PC-3 (cell line): ENCODE measurements at regions not wholly inside any gene's neighbourhood (a gene's known extent, or its start where the extent isn't known, plus 50 kb on each side); places are given as distances from the start of the nearest gene placed in this dataset.

Source experiments
- ATAC-seq: fragments of 200-7000 bp; cut with Tn5 transposase; 2 replicates; pipeline ENCODE4 v1.9.1; 2020; ENCODE audit warnings: mild to moderate bottlenecking, moderate library complexity
- BruUV-seq: library from RNA; stranded (reverse); fragments of 400-500 nt; replicated peaks from 2 replicates; lab custom pipeline; 2021; lab: Mats Ljungman, UMichigan
- CTCF ChIA-PET: fragments of 300-600 bp; sonication (Branson Sonifier 250); formaldehyde crosslinking; loops from one replicate; lab custom pipeline; 2022; ENCODE audit warnings: antibody characterized with exemption; lab: Charles Lee
- POLR2A ChIA-PET: fragments of 300-600 bp; sonication (Branson Sonifier 250); formaldehyde crosslinking; loops from one replicate; lab custom pipeline; 2022; ENCODE audit warnings: antibody characterized with exemption; ENCODE audit not compliant: unreplicated experiment; lab: Charles Lee
- DNase-seq: peaks from one replicate; pipeline ENCODE4 v3.0.0-alpha.2; 2015
- H2AFZ ChIP-seq: fragments of 300-600 bp; sonication (generic); 2 replicates; pipeline ENCODE4 v1.6.0; 2016; ENCODE audit warnings: antibody characterized with exemption, low read length
- H3F3A ChIP-seq: fragments of 300-600 bp; sonication (generic); one replicate; pipeline ENCODE4 v1.6.0; 2017; ENCODE audit warnings: antibody characterized with exemption, low read length, control low read depth, mild to moderate bottlenecking; ENCODE audit not compliant: unreplicated experiment
- H3K27ac ChIP-seq: fragments of 300-600 bp; sonication (generic); 2 replicates; pipeline ENCODE4 v1.5.1; 2016; ENCODE audit warnings: mild to moderate bottlenecking, low read length
- H3K27me3 ChIP-seq: fragments of 300-600 bp; sonication (generic); 2 replicates; pipeline ENCODE4 v1.6.1; 2016; ENCODE audit warnings: low read length, mixed read lengths
- H3K36me3 ChIP-seq: fragments of 300-600 bp; sonication (generic); 2 replicates; pipeline ENCODE4 v1.6.1; 2016; ENCODE audit warnings: low read depth, mixed run types, low read length, mixed read lengths
- H3K4me1 ChIP-seq: fragments of 300-600 bp; sonication (generic); 2 replicates; pipeline ENCODE4 v1.5.1; 2016; ENCODE audit warnings: low read length; ENCODE audit not compliant: insufficient read depth
- H3K4me2 ChIP-seq: fragments of 300-600 bp; sonication (generic); 2 replicates; pipeline ENCODE4 v1.6.0; 2016; ENCODE audit warnings: low read length
- H3K4me3 ChIP-seq: fragments of 300-600 bp; sonication (generic); 2 replicates; pipeline ENCODE4 v1.5.1; 2016; ENCODE audit warnings: mild to moderate bottlenecking, low read length, mixed read lengths
- H3K79me2 ChIP-seq: fragments of 300-600 bp; sonication (generic); 2 replicates; pipeline ENCODE4 v1.6.1; 2017; ENCODE audit warnings: low read length, mixed read lengths
- H3K9ac ChIP-seq: fragments of 300-600 bp; sonication (generic); 2 replicates; pipeline ENCODE4 v1.6.0; 2016; ENCODE audit warnings: mild to moderate bottlenecking, low read length
- H3K9me2 ChIP-seq: fragments of 300-600 bp; sonication (generic); replicated peaks from 2 replicates; pipeline ENCODE4 v1.6.1; 2016; ENCODE audit warnings: mixed run types, low read length, mixed read lengths
- H3K9me3 ChIP-seq: fragments of 300-600 bp; sonication (generic); 2 replicates; pipeline ENCODE4 v1.6.1; 2016; ENCODE audit warnings: low read length, mixed read lengths
- H4K20me1 ChIP-seq: fragments of 300-600 bp; sonication (generic); 2 replicates; pipeline ENCODE4 v1.6.1; 2016; ENCODE audit warnings: low read length, mixed read lengths
- CTCF ChIP-seq: fragments of 300-600 bp; sonication (generic); conservative IDR thresholded peaks from 2 replicates; pipeline ENCODE4 v1.5.1; 2017; ENCODE audit warnings: antibody characterized with exemption, low read depth, mild to moderate bottlenecking, low read length
- EZH2 ChIP-seq: fragments of 300-600 bp; sonication (generic); IDR thresholded peaks from one replicate; pipeline ENCODE4 v1.6.1; 2017; ENCODE audit warnings: antibody characterized with exemption, mild to moderate bottlenecking, low read length; ENCODE audit not compliant: unreplicated experiment
- EZH2phosphoT487 ChIP-seq: fragments of 300-600 bp; sonication (generic); IDR thresholded peaks from 2 replicates; pipeline ENCODE4 v1.6.1; 2018; ENCODE audit warnings: mild to moderate bottlenecking, antibody characterized with exemption, low read length, borderline replicate concordance
- intact Hi-C: fragments of 100-400 bp; cut with micrococcal nuclease; formaldehyde crosslinking; loops from 2 replicates; pipeline ENCODE4 v1.9.0; 2023

- intact Hi-C loops, result no loop called here
- H3K27me3 ChIP-seq, result peaks cover 24% of the 10 kb centered on the region
- no peak overlapping the region for H3K9ac ChIP-seq
- TF ChIP-seq EZH2 (no peak), EZH2phosphoT487 (no peak), CTCF (no peak)
- H3K4me1 ChIP-seq, result no peaks in the 10 kb centered on the region
- H3K27ac ChIP-seq, result no peak overlapping the region
- POLR2A ChIA-PET, result no interaction called here
- DNase-seq, result no peak
- CTCF ChIA-PET, result no interaction called here
- ATAC-seq, result no peak
- H3K4me2 ChIP-seq, result no peak overlapping the region
- H3K36me3 ChIP-seq, result no peaks in the 10 kb centered on the region
- no peaks in the 10 kb centered on the region for H3K9me2 ChIP-seq
- no peaks in the 10 kb centered on the region for H4K20me1 ChIP-seq
- H3K79me2 ChIP-seq, result no peaks in the 10 kb centered on the region
- no TSS peak for BruUV-seq
- H3K9me3 ChIP-seq, result no peaks in the 10 kb centered on the region
- H3F3A ChIP-seq, result no peaks in the 10 kb centered on the region
- H2AFZ ChIP-seq, result no peak overlapping the region
- H3K4me3 ChIP-seq, result no peak overlapping the region
Measured at GRCh38 chr22:22813126-22814075, 74.2 kb upstream of the IGLL5 start.

GRCh38 chr22:22814666-22815396 is 72.8 kb upstream of the IGLL5 start:
- TF ChIP-seq CTCF (no peak), EZH2phosphoT487 (no peak), EZH2 (no peak)
- H3K79me2 ChIP-seq, result no peaks in the 10 kb centered on the region
- no peaks in the 10 kb centered on the region for H3K36me3 ChIP-seq
- H3K4me3 ChIP-seq, result no peak overlapping the region
- H2AFZ ChIP-seq, result no peak overlapping the region
- peaks cover 11% of the 10 kb centered on the region for H3K27me3 ChIP-seq
- no peaks in the 10 kb centered on the region for H3K9me2 ChIP-seq
- ChIA-PET POLR2A (no interaction called here), CTCF (no interaction called here)
- no peaks in the 10 kb centered on the region for H3K9me3 ChIP-seq
- BruUV-seq, result no TSS peak
- H3K27ac ChIP-seq, result no peak overlapping the region
- H3K4me2 ChIP-seq, result no peak overlapping the region
- no peak overlapping the region for H3K9ac ChIP-seq
- no peaks in the 10 kb centered on the region for H4K20me1 ChIP-seq
- H3K4me1 ChIP-seq, result no peaks in the 10 kb centered on the region
- ATAC-seq (no peak), DNase-seq (no peak)
- intact Hi-C loops, result no loop called here
- no peaks in the 10 kb centered on the region for H3F3A ChIP-seq
